Bronchial epithelial cell (primary cell): ENCODE measurements at regions not wholly inside any gene's neighbourhood (a gene's known extent, or its start where the extent isn't known, plus 50 kb on each side); places are given as distances from the start of the nearest gene placed in this dataset.

Source experiments
- DNase-seq: peaks from one replicate; pipeline ENCODE4 v3.0.0-alpha.2; 2010; ENCODE audit warnings: low read depth
- FAIRE-seq: peaks from 2 replicates; lab custom pipeline; 2011; peaks lifted over from hg19 to GRCh38; lab: Jason Lieb, UNC
- H3K27me3 ChIP-seq: 2 replicates; pipeline ENCODE4 v1.5.1; 2011; ENCODE audit warnings: low read length; ENCODE audit not compliant: control insufficient read depth, insufficient read depth
- H3K36me3 ChIP-seq: 2 replicates; pipeline ENCODE4 v1.5.1; 2011; ENCODE audit warnings: low read length; ENCODE audit not compliant: control insufficient read depth, insufficient read depth
- H3K4me3 ChIP-seq: 2 replicates; pipeline ENCODE4 v1.5.1; 2011; ENCODE audit warnings: mild to moderate bottlenecking, low read depth, low read length, control low read depth
- CTCF ChIP-seq: IDR thresholded peaks from 2 replicates; pipeline ENCODE4 v1.5.1; 2011; ENCODE audit warnings: mild to moderate bottlenecking, moderate library complexity, low read length, control low read depth, inconsistent platforms; ENCODE audit not compliant: insufficient read depth, severe bottlenecking

DNA sequence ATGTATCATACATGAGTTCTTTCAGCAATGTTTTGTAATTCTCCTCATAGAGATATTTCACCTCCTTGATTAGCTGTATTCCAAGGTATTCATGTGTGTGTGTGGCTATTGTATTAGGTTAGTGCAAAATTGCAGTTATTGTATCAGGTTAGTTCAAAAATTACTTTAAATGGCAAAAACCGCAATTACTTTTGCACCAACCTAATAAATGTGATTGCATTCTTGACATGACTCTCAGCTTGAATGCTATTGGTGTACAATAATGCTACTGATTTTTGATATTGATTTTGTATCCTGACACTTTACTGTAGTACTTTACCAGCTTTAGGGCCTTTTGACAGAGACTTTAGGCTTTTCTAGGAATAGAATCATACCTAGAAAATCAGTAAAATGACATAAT, 297.4 kb downstream of the ZWINT start:
- no peak for TF ChIP-seq CTCF
- DNase-seq (no peak), FAIRE-seq (no peak)
- Histone ChIP-seq H3K4me3 (no peak overlapping the region), H3K27me3 (no peaks in the 10 kb centered on the region), H3K36me3 (no peaks in the 10 kb centered on the region)

DNA sequence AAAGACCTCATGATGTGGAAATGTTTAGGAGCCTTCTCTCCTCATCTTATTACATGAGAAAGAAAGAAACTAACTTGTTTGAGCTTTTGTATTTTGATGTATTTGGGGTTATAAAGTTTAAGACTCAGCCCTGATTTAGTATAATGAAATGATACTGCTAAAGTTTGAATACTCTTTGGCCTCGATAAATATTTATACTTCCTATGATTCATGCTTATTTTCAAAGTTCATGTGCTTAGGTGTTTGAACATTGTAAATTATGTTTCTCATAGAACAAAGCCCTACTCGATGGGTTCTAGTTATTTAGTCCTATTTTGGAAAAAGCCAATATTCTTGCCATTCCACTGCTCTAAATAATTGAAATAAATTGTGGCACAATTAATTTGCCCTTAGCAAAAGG, 303.2 kb downstream of the ZWINT start:
- DNase-seq, result no peak
- FAIRE-seq, result no peak
- H3K27me3 ChIP-seq, result no peaks in the 10 kb centered on the region
- TF ChIP-seq CTCF, result no peak
- no peaks in the 10 kb centered on the region for H3K36me3 ChIP-seq
- H3K4me3 ChIP-seq, result no peak overlapping the region

GRCh38 chr10:56035489-56035888, 325.6 kb downstream of the ZWINT start:
- H3K4me3 ChIP-seq, result no peak overlapping the region
- no peaks in the 10 kb centered on the region for H3K36me3 ChIP-seq
- DNase-seq, result no peak
- no peak for TF ChIP-seq CTCF
- no peaks in the 10 kb centered on the region for H3K27me3 ChIP-seq
- FAIRE-seq, result no peak

- DNase-seq (no peak), FAIRE-seq (no peak)
- Histone ChIP-seq H3K27me3 (no peaks in the 10 kb centered on the region), H3K36me3 (no peaks in the 10 kb centered on the region), H3K4me3 (no peak overlapping the region)
- TF ChIP-seq CTCF, result no peak
Measured at GRCh38 chr10:56028298-56029132, 332.5 kb downstream of the ZWINT start.

GRCh38 chr10:56012101-56012500, 349.0 kb downstream of the ZWINT start:
- DNase-seq, result peak; percentile 23
- H3K27me3 ChIP-seq, result no peaks in the 10 kb centered on the region
- no peak for TF ChIP-seq CTCF
- no peaks in the 10 kb centered on the region for H3K36me3 ChIP-seq
- no peak for FAIRE-seq
- H3K4me3 ChIP-seq, result no peak overlapping the region

- no peak for FAIRE-seq
Measured at GRCh38 chr10:56003555-56003954, 357.5 kb downstream of the ZWINT start.

More at GRCh38 chr10:56003555-56003954, 357.5 kb downstream of the ZWINT start:
- TF ChIP-seq CTCF, result no peak
- DNase-seq, result no peak
- Histone ChIP-seq H3K27me3 (no peaks in the 10 kb centered on the region), H3K36me3 (no peaks in the 10 kb centered on the region), H3K4me3 (no peak overlapping the region)
